HG02884 (cell line): ENCODE measurements at regions not wholly inside any gene's neighbourhood (a gene's known extent, or its start where the extent isn't known, plus 50 kb on each side); places are given as distances from the start of the nearest gene placed in this dataset.

Source experiments
- ATAC-seq: cut with Tn5 transposase; IDR thresholded peaks from one replicate; pipeline ENCODE4 v1.9.1; 2021; ENCODE audit warnings: mild to moderate bottlenecking, moderate library complexity; ENCODE audit not compliant: unreplicated experiment

GRCh38 chr6:141593311-141593710, 539.4 kb upstream of the GJE1 start:
- no peak for ATAC-seq

GRCh38 chr6:141587482-141588266, 545.1 kb upstream of the GJE1 start:
- ATAC-seq = no peak

GRCh38 chr6:141580988-141581552, 551.7 kb upstream of the GJE1 start:
- no peak for ATAC-seq

GRCh38 chr6:141580131-141580530, 552.6 kb upstream of the GJE1 start:
- ATAC-seq = no peak

GRCh38 chr6:141576751-141577150, 556.0 kb upstream of the GJE1 start:
- ATAC-seq = no peak

- ATAC-seq = peak; percentile 91
Measured at GRCh38 chr6:141562851-141563763, 569.6 kb upstream of the GJE1 start.

- peak; percentile 30 for ATAC-seq
Measured at GRCh38 chr6:141562186-141562811, 570.4 kb upstream of the GJE1 start.

- no peak for ATAC-seq
Measured at GRCh38 chr6:141561154-141561553, 571.6 kb upstream of the GJE1 start.

- peak; percentile 77 for ATAC-seq
Measured at GRCh38 chr6:141552463-141552862, 580.3 kb upstream of the GJE1 start.

- no peak for ATAC-seq
Measured at GRCh38 chr6:141552031-141552430, 580.7 kb upstream of the GJE1 start.

GRCh38 chr6:141551318-141551717, 581.4 kb upstream of the GJE1 start:
- ATAC-seq = no peak

- no peak for ATAC-seq
Measured at GRCh38 chr6:141550471-141550870, 582.3 kb upstream of the GJE1 start.

- ATAC-seq = no peak
Measured at GRCh38 chr6:141548966-141549365, 583.8 kb upstream of the GJE1 start.

- ATAC-seq = no peak
Measured at GRCh38 chr6:141541581-141542324, 591.0 kb upstream of the GJE1 start.

- ATAC-seq = no peak
Measured at GRCh38 chr6:141540207-141540606, 592.5 kb upstream of the GJE1 start.

- no peak for ATAC-seq
Measured at GRCh38 chr6:141539617-141540016, 593.1 kb upstream of the GJE1 start.

- ATAC-seq = no peak
Measured at GRCh38 chr6:141532211-141532610, 600.5 kb upstream of the GJE1 start.

GRCh38 chr6:141531040-141531439, 601.7 kb upstream of the GJE1 start:
- ATAC-seq = no peak

GRCh38 chr6:141528596-141528995, 604.1 kb upstream of the GJE1 start:
- ATAC-seq = no peak

GRCh38 chr6:141526985-141527384, 605.7 kb upstream of the GJE1 start:
- ATAC-seq = no peak
